ENCODE measurements at regions not wholly inside any gene's neighbourhood (a gene's known extent, or its start where the extent isn't known, plus 50 kb on each side); places are given as distances from the start of the nearest gene placed in this dataset.
A peak's percentile ranks its signal among the peaks of the same experiment; 100 is the strongest.

GRCh38 chr17:65364438-65364837 is 197.0 kb downstream of the AXIN2 start:
- no peak for DNase-seq (ENCODE audit: low spot score)

GRCh38 chr17:65362826-65363225 is 198.6 kb downstream of the AXIN2 start:
- DNase-seq (ENCODE audit: low spot score): no peak

GRCh38 chr17:65360961-65361552 is 200.4 kb downstream of the AXIN2 start:
- DNase-seq (ENCODE audit: low spot score): no peak

GRCh38 chr17:65359016-65359415 is 202.4 kb downstream of the AXIN2 start:
- DNase-seq (ENCODE audit: low spot score): peak; percentile 77

- DNase-seq (ENCODE audit: low spot score): no peak
Measured at GRCh38 chr17:65356536-65356935, 204.9 kb downstream of the AXIN2 start.

GRCh38 chr17:65355246-65355645 is 206.2 kb downstream of the AXIN2 start:
- no peak for DNase-seq (ENCODE audit: low spot score)

GRCh38 chr17:65349916-65350315 is 211.5 kb downstream of the AXIN2 start:
- DNase-seq (ENCODE audit: low spot score): no peak

GRCh38 chr17:65346166-65346565 is 209.0 kb downstream of the RGS9 start:
- DNase-seq (ENCODE audit: low spot score): no peak

- no peak for DNase-seq (ENCODE audit: low spot score)
Measured at GRCh38 chr17:65345261-65346005, 208.3 kb downstream of the RGS9 start.

GRCh38 chr17:65340401-65340800 is 203.2 kb downstream of the RGS9 start:
- no peak for DNase-seq (ENCODE audit: low spot score)

GRCh38 chr17:65334406-65334805 is 197.2 kb downstream of the RGS9 start:
- DNase-seq (ENCODE audit: low spot score): no peak

GRCh38 chr17:65332779-65333178 is 195.6 kb downstream of the RGS9 start:
- no peak for DNase-seq (ENCODE audit: low spot score)

- no peak for DNase-seq (ENCODE audit: low spot score)
Measured at GRCh38 chr17:65332375-65332774, 195.2 kb downstream of the RGS9 start.

GRCh38 chr17:65328567-65328966 is 191.4 kb downstream of the RGS9 start:
- no peak for DNase-seq (ENCODE audit: low spot score)

GRCh38 chr17:65324611-65325342 is 187.6 kb downstream of the RGS9 start:
- DNase-seq (ENCODE audit: low spot score): no peak

- no peak for DNase-seq (ENCODE audit: low spot score)
Measured at GRCh38 chr17:65323049-65323448, 185.9 kb downstream of the RGS9 start.

- DNase-seq (ENCODE audit: low spot score): no peak
Measured at GRCh38 chr17:65320820-65321219, 183.7 kb downstream of the RGS9 start.

GRCh38 chr17:65314212-65314611 is 177.0 kb downstream of the RGS9 start:
- no peak for DNase-seq (ENCODE audit: low spot score)

GRCh38 chr17:65312718-65313377 is 175.7 kb downstream of the RGS9 start:
- no peak for DNase-seq (ENCODE audit: low spot score)

GRCh38 chr17:65311261-65311660 is 174.1 kb downstream of the RGS9 start:
- DNase-seq (ENCODE audit: low spot score): no peak

GRCh38 chr17:65307961-65308316 is 170.8 kb downstream of the RGS9 start:
- no peak for DNase-seq (ENCODE audit: low spot score)

GRCh38 chr17:65307081-65307960 is 170.2 kb downstream of the RGS9 start:
- DNase-seq (ENCODE audit: low spot score): no peak
